ENCODE measurements at regions not wholly inside any gene's neighbourhood (a gene's known extent, or its start where the extent isn't known, plus 50 kb on each side); places are given as distances from the start of the nearest gene placed in this dataset.
"Not testable (repeated sequence)": the region's sequence is repeated elsewhere in the genome, so short reads cannot be mapped to it uniquely, and the experiment has no call there.

- Mint-ChIP-seq H3K4me1 (ENCODE audit: low read depth in 2 of 2) (no peaks in the 10 kb centered on the region), H3K36me3 (no peaks in the 10 kb centered on the region), H3K4me3 (no peak overlapping the region), H3K9me3 (no peaks in the 10 kb centered on the region), H3K27ac (no peak overlapping the region), H3K27me3 (peaks cover 0 to 1% of the 10 kb centered on the region in 2 donors)
- DNase-seq (ENCODE audit: low spot score) (no peak), ATAC-seq (no peak)
These were observed 280.1 kb upstream of the PTER start for GRCh38 chr10:16156681-16157080.

- H3K27ac Mint-ChIP-seq: not testable (repeated sequence)
These were observed 271.7 kb upstream of the PTER start for GRCh38 chr10:16165067-16165466.

GRCh38 chr10:16182144-16182543 is 254.7 kb upstream of the PTER start:
- DNase-seq (ENCODE audit: low spot score) (no peak), ATAC-seq (no peak)
- Mint-ChIP-seq H3K4me3 (no peak overlapping the region), H3K27me3 (peaks cover 8 to 20% of the 10 kb centered on the region in 2 donors), H3K4me1 (ENCODE audit: low read depth in 2 of 2) (no peaks in the 10 kb centered on the region), H3K27ac (no peak overlapping the region), H3K9me3 (peaks cover 3% of the 10 kb centered on the region), H3K36me3 (no peaks in the 10 kb centered on the region)

More at GRCh38 chr10:16165067-16165466, 271.7 kb upstream of the PTER start:
- H3K4me3 Mint-ChIP-seq; H3K9me3 Mint-ChIP-seq; H3K4me1 Mint-ChIP-seq (ENCODE audit: low read depth in 2 of 2); DNase-seq (ENCODE audit: low spot score); ATAC-seq: not testable (repeated sequence)
- Mint-ChIP-seq H3K36me3 (peaks cover 11% of the 10 kb centered on the region), H3K27me3 (peaks cover 0 to 10% of the 10 kb centered on the region in 2 donors)

- H3K4me3 Mint-ChIP-seq: no peak overlapping the region
- no peak overlapping the region for H3K27ac Mint-ChIP-seq
These were observed 254.1 kb upstream of the PTER start for GRCh38 chr10:16182688-16183087.

GRCh38 chr10:16184096-16184597 is 252.7 kb upstream of the PTER start:
- Mint-ChIP-seq H3K9me3 (peaks cover 3% of the 10 kb centered on the region), H3K27me3 (peaks cover 8 to 20% of the 10 kb centered on the region in 2 donors), H3K4me3 (no peak overlapping the region), H3K36me3 (no peaks in the 10 kb centered on the region), H3K27ac (no peak overlapping the region), H3K4me1 (ENCODE audit: low read depth in 2 of 2) (peaks cover 2% of the 10 kb centered on the region in 2 donors)
- ATAC-seq (no peak), DNase-seq (ENCODE audit: low spot score) (no peak)

More at GRCh38 chr10:16182688-16183087, 254.1 kb upstream of the PTER start:
- ATAC-seq: no peak
- Mint-ChIP-seq H3K36me3 (no peaks in the 10 kb centered on the region), H3K9me3 (peaks cover 3% of the 10 kb centered on the region), H3K4me1 (ENCODE audit: low read depth in 2 of 2) (no peaks in the 10 kb centered on the region), H3K27me3 (peaks cover 8 to 20% of the 10 kb centered on the region in 2 donors)
- DNase-seq (ENCODE audit: low spot score): no peak

- Mint-ChIP-seq H3K27me3 (peaks cover 4 to 15% of the 10 kb centered on the region in 2 donors), H3K4me3 (no peak overlapping the region), H3K27ac (no peak overlapping the region), H3K36me3 (no peaks in the 10 kb centered on the region), H3K4me1 (ENCODE audit: low read depth in 2 of 2) (peaks cover 7 to 9% of the 10 kb centered on the region in 2 donors), H3K9me3 (peaks cover 3% of the 10 kb centered on the region)
- DNase-seq (ENCODE audit: low spot score): no peak
- ATAC-seq: no peak
These were observed 251.9 kb upstream of the PTER start for GRCh38 chr10:16184906-16185305.

GRCh38 chr10:16186564-16186963 is 250.2 kb upstream of the PTER start:
- no peak for DNase-seq (ENCODE audit: low spot score)
- H3K4me1 Mint-ChIP-seq (ENCODE audit: low read depth in 2 of 2): peaks cover 10 to 11% of the 10 kb centered on the region in 2 donors
- no peaks in the 10 kb centered on the region for H3K36me3 Mint-ChIP-seq
- H3K4me3 Mint-ChIP-seq: no peak overlapping the region
- H3K9me3 Mint-ChIP-seq: peaks cover 6% of the 10 kb centered on the region
- peaks cover 4 to 12% of the 10 kb centered on the region in 2 donors for H3K27me3 Mint-ChIP-seq
- H3K27ac Mint-ChIP-seq: no peak overlapping the region
- ATAC-seq: no peak

- peaks cover 6% of the 10 kb centered on the region for H3K9me3 Mint-ChIP-seq
- peaks cover 4 to 12% of the 10 kb centered on the region in 2 donors for H3K27me3 Mint-ChIP-seq
- DNase-seq (ENCODE audit: low spot score) (no peak), ATAC-seq (no peak)
- no peaks in the 10 kb centered on the region for H3K36me3 Mint-ChIP-seq
- H3K4me1 Mint-ChIP-seq (ENCODE audit: low read depth in 2 of 2): peaks cover 10 to 11% of the 10 kb centered on the region in 2 donors
- H3K27ac Mint-ChIP-seq: no peak overlapping the region
- no peak overlapping the region for H3K4me3 Mint-ChIP-seq
These were observed 249.6 kb upstream of the PTER start for GRCh38 chr10:16187161-16187560.

GRCh38 chr10:16192337-16192736 is 244.5 kb upstream of the PTER start:
- H3K27me3 Mint-ChIP-seq: no peaks in the 10 kb centered on the region
- DNase-seq (ENCODE audit: low spot score) (no peak), ATAC-seq (no peak)
- H3K36me3 Mint-ChIP-seq: peaks cover 20% of the 10 kb centered on the region
- no peak overlapping the region for H3K4me3 Mint-ChIP-seq
- no peak overlapping the region for H3K27ac Mint-ChIP-seq
- peaks cover 33 to 54% of the 10 kb centered on the region in 2 donors for H3K4me1 Mint-ChIP-seq (ENCODE audit: low read depth in 2 of 2)
- peaks cover 9% of the 10 kb centered on the region for H3K9me3 Mint-ChIP-seq

GRCh38 chr10:16193241-16193640 is 243.6 kb upstream of the PTER start:
- no peak for DNase-seq (ENCODE audit: low spot score)
- H3K27me3 Mint-ChIP-seq: no peaks in the 10 kb centered on the region
- peaks cover 33 to 54% of the 10 kb centered on the region in 2 donors for H3K4me1 Mint-ChIP-seq (ENCODE audit: low read depth in 2 of 2)
- no peak for ATAC-seq
- peaks cover 20% of the 10 kb centered on the region for H3K36me3 Mint-ChIP-seq
- H3K27ac Mint-ChIP-seq: peak overlapping the region in 1 of 2 donors; percentile 54
- H3K9me3 Mint-ChIP-seq: peaks cover 9% of the 10 kb centered on the region
- H3K4me3 Mint-ChIP-seq: peak overlapping the region; percentile 20

GRCh38 chr10:16195178-16195769 is 241.5 kb upstream of the PTER start:
- Mint-ChIP-seq H3K27ac (peak overlapping the region; percentile 86 to 95), H3K4me1 (ENCODE audit: low read depth in 2 of 2) (peaks cover 23 to 43% of the 10 kb centered on the region in 2 donors), H3K36me3 (peaks cover 20% of the 10 kb centered on the region), H3K4me3 (peak overlapping the region; percentile 66), H3K27me3 (no peaks in the 10 kb centered on the region), H3K9me3 (peaks cover 9% of the 10 kb centered on the region)
- ATAC-seq: peak; percentile 94 to 97
- DNase-seq (ENCODE audit: low spot score): no peak

- no peak for ATAC-seq
- Mint-ChIP-seq H3K27ac (peak overlapping the region; percentile 86 to 95), H3K36me3 (peaks cover 20% of the 10 kb centered on the region), H3K9me3 (peaks cover 9% of the 10 kb centered on the region), H3K4me3 (peak overlapping the region; percentile 66), H3K27me3 (no peaks in the 10 kb centered on the region), H3K4me1 (ENCODE audit: low read depth in 2 of 2) (peaks cover 22 to 43% of the 10 kb centered on the region in 2 donors)
- no peak for DNase-seq (ENCODE audit: low spot score)
These were observed 240.9 kb upstream of the PTER start for GRCh38 chr10:16195894-16196293.

- Mint-ChIP-seq H3K4me3 (no peak overlapping the region), H3K27me3 (no peaks in the 10 kb centered on the region), H3K27ac (no peak overlapping the region), H3K9me3 (peaks cover 15% of the 10 kb centered on the region), H3K36me3 (peaks cover 18% of the 10 kb centered on the region), H3K4me1 (ENCODE audit: low read depth in 2 of 2) (peaks cover 27 to 43% of the 10 kb centered on the region in 2 donors)
- DNase-seq (ENCODE audit: low spot score): no peak
- no peak for ATAC-seq
These were observed 237.6 kb upstream of the PTER start for GRCh38 chr10:16199216-16199615.

GRCh38 chr10:16223618-16224017 is 213.2 kb upstream of the PTER start:
- H3K4me1 Mint-ChIP-seq (ENCODE audit: low read depth in 2 of 2); H3K4me3 Mint-ChIP-seq; ATAC-seq; DNase-seq (ENCODE audit: low spot score); H3K27ac Mint-ChIP-seq; H3K27me3 Mint-ChIP-seq: not testable (repeated sequence)
- H3K9me3 Mint-ChIP-seq: peaks cover 26% of the 10 kb centered on the region
- H3K36me3 Mint-ChIP-seq: peaks cover 22% of the 10 kb centered on the region
